GM12878 (cell line): ENCODE measurements at regions not wholly inside any gene's neighbourhood (a gene's known extent, or its start where the extent isn't known, plus 50 kb on each side); places are given as distances from the start of the nearest gene placed in this dataset.

Experiments used
- ATAC-seq: fragments of 200-7000 bp; cut with Tn5 transposase; 3 replicates; pipeline ENCODE4 v1.9.1; 2020; ENCODE audit warnings: mild to moderate bottlenecking, moderate library complexity
- BruUV-seq: library from RNA; stranded (reverse); fragments of 400-500 nt; replicated peaks from 2 replicates; lab custom pipeline; 2021; lab: Mats Ljungman, UMichigan
- CTCF ChIA-PET: fragments of 300-600 bp; sonication (Branson Sonifier 250); formaldehyde crosslinking; extraction: SDS; loops from one replicate; lab custom pipeline; 2021; ENCODE audit warnings: inconsistent platforms; lab: Yijun Ruan, JAX
- POLR2A ChIA-PET: fragments of 350-600 bp; formaldehyde crosslinking; extraction: SDS; loops from one replicate; lab custom pipeline; 2021; ENCODE audit warnings: inconsistent platforms; lab: Charles Lee
- RAD21 ChIA-PET: fragments of 300-600 bp; sonication (Branson Sonifier 250); formaldehyde crosslinking; loops from one replicate; lab custom pipeline; 2023; ENCODE audit warnings: antibody characterized with exemption; ENCODE audit not compliant: unreplicated experiment; lab: Charles Lee
- SMC1A ChIA-PET: fragments of 300-600 bp; sonication (Branson Sonifier 250); formaldehyde crosslinking; loops from one replicate; lab custom pipeline; 2023; ENCODE audit not compliant: unreplicated experiment, uncharacterized antibody; lab: Charles Lee
- DNase-seq: peaks from one replicate; pipeline ENCODE4 v3.0.0-alpha.2; 2011; ENCODE audit warnings: low read depth, low spot score
- FAIRE-seq: peaks from 3 replicates; lab custom pipeline; 2011; peaks lifted over from hg19 to GRCh38; lab: Jason Lieb, UNC
- H2AFZ ChIP-seq: 2 replicates; pipeline ENCODE4 v1.6.0; 2011; ENCODE audit warnings: low read depth, low read length, control low read depth; ENCODE audit not compliant: control insufficient read depth
- H3K27ac ChIP-seq: 2 replicates; pipeline ENCODE4 v1.5.1; 2011; ENCODE audit warnings: control low read depth; ENCODE audit not compliant: control insufficient read depth, insufficient read depth
- H3K27me3 ChIP-seq, 2 experiments: replicated peaks in 1 of 2; 2 replicates each; pipeline versions ENCODE4 v1.6.0 to v1.6.1; 2011; ENCODE audit warnings: low read length in 1 of 2; ENCODE audit not compliant: control insufficient read depth in 2 of 2, insufficient read depth in 2 of 2
- H3K36me3 ChIP-seq, 2 experiments: 2 replicates each; pipeline ENCODE4 v1.5.1; 2011; ENCODE audit warnings: low read length in 1 of 2; ENCODE audit not compliant: control insufficient read depth in 2 of 2, insufficient read depth in 2 of 2
- H3K4me1 ChIP-seq: 2 replicates; pipeline ENCODE4 v1.6.1; 2011; ENCODE audit warnings: mild to moderate bottlenecking, low read length, moderate library complexity, mixed read lengths; ENCODE audit not compliant: control insufficient read depth, insufficient read depth
- H3K4me2 ChIP-seq: 2 replicates; pipeline ENCODE4 v1.6.0; 2011; ENCODE audit warnings: control low read depth; ENCODE audit not compliant: control insufficient read depth, insufficient read depth
- H3K4me3 ChIP-seq: fragments of 200-600 bp; sonication (generic); 2 replicates; pipeline ENCODE4 v1.5.1; 2016
- H3K79me2 ChIP-seq: 2 replicates; pipeline ENCODE4 v1.6.0; 2011; ENCODE audit warnings: low read length; ENCODE audit not compliant: control insufficient read depth, insufficient read depth
- H3K9ac ChIP-seq: 2 replicates; pipeline ENCODE4 v1.8.0; 2011; ENCODE audit warnings: low read length, control low read depth, mixed read lengths; ENCODE audit not compliant: control insufficient read depth, insufficient read depth
- H3K9me3 ChIP-seq: replicated peaks from 3 replicates; pipeline ENCODE4 v1.5.1; 2011; ENCODE audit warnings: mild to moderate bottlenecking, low read length; ENCODE audit not compliant: control insufficient read depth, insufficient read depth
- H4K20me1 ChIP-seq: 2 replicates; pipeline ENCODE4 v1.6.0; 2011; ENCODE audit not compliant: control insufficient read depth, insufficient read depth
- BMI1 ChIP-seq: fragments of 450-650 bp; IDR thresholded peaks from 2 replicates; pipeline ENCODE4 v1.6.1; 2016; ENCODE audit warnings: mild to moderate bottlenecking, moderate library complexity, borderline replicate concordance
- DPF2 ChIP-seq: fragments of 450-650 bp; IDR thresholded peaks from 2 replicates; pipeline ENCODE4 v1.6.1; 2017; ENCODE audit warnings: mild to moderate bottlenecking
- HDAC6 ChIP-seq: fragments of 200-600 bp; sonication (generic); IDR thresholded peaks from one replicate; pipeline ENCODE4 v1.8.0; 2017; ENCODE audit warnings: antibody characterized with exemption; ENCODE audit not compliant: unreplicated experiment
- IRF4 ChIP-seq: IDR thresholded peaks from 2 replicates; pipeline ENCODE4 v1.6.1; 2011; ENCODE audit warnings: low read depth, low read length
- JUNB ChIP-seq: IDR thresholded peaks from 2 replicates; pipeline ENCODE4 v1.6.1; 2016; ENCODE audit warnings: antibody characterized with exemption, mild to moderate bottlenecking
- SREBF2 ChIP-seq: IDR thresholded peaks from 2 replicates; pipeline ENCODE4 v1.6.1; 2012; ENCODE audit warnings: mild to moderate bottlenecking, low read length
- WGBS: methylation state at CpG from one replicate; pipeline ENCODE4 v1.1.6; 2016; ENCODE audit warnings: low lambda C conversion rate; ENCODE audit not compliant: insufficient replicate concordance, insufficient coverage; ENCODE audit errors: missing lambda C conversion rate; 5-methylcytosine and 5-hydroxymethylcytosine counted together
- in situ Hi-C: fragments of 300-500 bp; cut with MboI; formaldehyde crosslinking; loops from 9 replicates; pipeline ENCODE4 v1.14.3; 2018; ENCODE audit warnings: mixed read lengths
- intact Hi-C: fragments of 100-400 bp; cut with micrococcal nuclease; formaldehyde crosslinking; loops from one replicate; pipeline ENCODE4 v1.14.2; 2022; ENCODE audit not compliant: unreplicated experiment

DNA sequence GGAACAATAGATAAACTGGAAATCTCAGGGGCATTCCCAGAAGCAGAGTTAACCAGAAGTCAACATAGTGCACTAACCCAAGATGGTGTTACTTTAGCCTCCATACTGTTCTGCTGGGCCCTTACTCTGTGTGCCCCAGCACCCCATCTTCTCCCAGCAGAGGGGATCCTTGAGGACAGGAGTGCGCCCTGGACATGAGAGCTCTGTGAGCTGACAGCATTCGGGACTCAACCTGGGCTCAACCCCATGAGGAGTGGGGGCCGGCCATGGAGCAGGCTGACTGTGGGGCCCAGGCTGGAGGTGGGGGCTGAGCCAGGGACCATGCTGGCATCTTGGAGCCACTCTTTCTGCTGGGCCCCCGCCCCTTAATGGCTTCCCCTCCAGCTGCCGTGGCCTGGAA, 156.3 kb upstream of the HS6ST1 start (continued):
- TF ChIP-seq BMI1, result no peak
- TF ChIP-seq SREBF2, result no peak
- no peak for TF ChIP-seq JUNB
- no peak for TF ChIP-seq DPF2
- no peak for TF ChIP-seq IRF4

DNA sequence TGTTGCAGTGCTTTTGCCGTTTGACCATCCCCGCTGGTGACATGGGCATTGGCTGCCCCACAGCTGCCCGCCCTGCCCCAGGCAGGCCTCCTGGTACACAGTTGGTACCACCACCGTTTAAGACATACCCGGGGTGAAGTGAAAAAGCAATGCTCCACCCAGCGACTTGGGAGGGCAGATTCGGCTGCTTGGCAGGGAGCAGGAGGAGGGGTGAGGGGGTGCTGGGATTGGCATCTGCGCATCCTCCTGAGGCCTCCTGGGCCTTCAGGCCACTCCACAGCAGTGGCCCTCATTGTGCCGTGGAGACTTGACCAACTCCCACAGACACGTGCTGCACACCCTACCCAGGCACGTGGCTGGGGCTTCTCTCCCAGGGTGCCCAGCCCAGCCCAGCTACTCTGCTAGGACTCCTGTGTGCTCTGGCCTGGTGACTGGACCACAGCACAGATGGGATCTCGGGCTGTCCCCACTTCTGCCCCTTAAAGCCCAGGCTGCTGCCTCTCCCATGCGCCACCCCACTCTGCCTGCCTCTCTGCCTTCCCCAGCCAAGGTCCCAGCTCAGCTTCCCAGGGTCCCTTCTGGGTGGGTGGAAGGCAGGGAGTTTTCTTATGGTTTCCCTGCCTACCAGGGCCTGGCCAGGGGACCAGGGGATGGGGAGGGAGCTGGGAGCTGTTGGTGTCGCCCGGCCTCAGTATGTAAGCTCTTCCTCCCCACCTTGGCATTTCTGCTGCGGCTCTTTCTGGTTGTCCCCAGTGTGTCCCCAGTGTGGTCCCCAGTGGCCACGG, 157.0 kb upstream of the HS6ST1 start:
- Histone ChIP-seq H3K27ac (no peak overlapping the region), H2AFZ (no peak overlapping the region), H3K9me3 (peaks cover 3% of the 10 kb centered on the region; the same call in 2 of the 3 replicates), H3K36me3 (no peaks in the 10 kb centered on the region)
- RAD21 ChIA-PET, result no interaction called here
- DNase-seq, result no peak
- in situ Hi-C loops, result no loop called here
- 42% methylated on average over 17 of the region's 17 CpGs for WGBS
- TF ChIP-seq BMI1 (no peak), HDAC6 (no peak)
- TF ChIP-seq, all 136 proteins: peak for 0
- Histone ChIP-seq H3K79me2 (no peaks in the 10 kb centered on the region), H3K4me3 (no peak overlapping the region), H3K4me2 (no peak overlapping the region), H3K4me1 (peaks cover 7% of the 10 kb centered on the region), H3K27me3 (no peaks in the 10 kb centered on the region), H3K9ac (no peak overlapping the region), H4K20me1 (no peaks in the 10 kb centered on the region)
- POLR2A ChIA-PET, result no interaction called here
- CTCF ChIA-PET, result no interaction called here
- intact Hi-C loops, result no loop called here
- FAIRE-seq (no peak), ATAC-seq (no peak)
- SMC1A ChIA-PET, result no interaction called here
- no TSS peak for BruUV-seq
